ENCODE measurements at regions not wholly inside any gene's neighbourhood (a gene's known extent, or its start where the extent isn't known, plus 50 kb on each side); places are given as distances from the start of the nearest gene placed in this dataset.

DNA sequence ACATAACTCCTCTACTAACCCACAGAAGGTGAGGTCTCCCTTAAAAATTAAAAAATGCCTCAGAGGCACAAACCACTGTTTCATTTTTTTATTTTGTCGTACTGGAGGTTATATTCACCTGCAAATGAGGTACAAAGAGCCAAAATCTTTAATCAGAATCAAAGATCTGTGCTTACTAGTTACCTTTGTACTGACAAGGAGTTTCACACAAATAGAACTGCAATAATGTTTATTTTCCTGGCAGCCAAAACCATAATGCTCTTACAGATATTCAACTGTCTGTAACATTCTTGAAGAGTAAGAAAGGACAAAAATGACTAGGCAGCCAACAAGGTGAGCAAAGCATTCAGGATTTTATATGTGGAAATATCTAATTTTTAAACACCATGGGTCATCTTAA lies 105.1 kb upstream of the NOL4 start:
- H3K27ac ChIP-seq: 0 out of 2 replicates have a peak overlapping the region, but pooled peaks have one; percentile 76
- TF ChIP-seq, protein P1, sequence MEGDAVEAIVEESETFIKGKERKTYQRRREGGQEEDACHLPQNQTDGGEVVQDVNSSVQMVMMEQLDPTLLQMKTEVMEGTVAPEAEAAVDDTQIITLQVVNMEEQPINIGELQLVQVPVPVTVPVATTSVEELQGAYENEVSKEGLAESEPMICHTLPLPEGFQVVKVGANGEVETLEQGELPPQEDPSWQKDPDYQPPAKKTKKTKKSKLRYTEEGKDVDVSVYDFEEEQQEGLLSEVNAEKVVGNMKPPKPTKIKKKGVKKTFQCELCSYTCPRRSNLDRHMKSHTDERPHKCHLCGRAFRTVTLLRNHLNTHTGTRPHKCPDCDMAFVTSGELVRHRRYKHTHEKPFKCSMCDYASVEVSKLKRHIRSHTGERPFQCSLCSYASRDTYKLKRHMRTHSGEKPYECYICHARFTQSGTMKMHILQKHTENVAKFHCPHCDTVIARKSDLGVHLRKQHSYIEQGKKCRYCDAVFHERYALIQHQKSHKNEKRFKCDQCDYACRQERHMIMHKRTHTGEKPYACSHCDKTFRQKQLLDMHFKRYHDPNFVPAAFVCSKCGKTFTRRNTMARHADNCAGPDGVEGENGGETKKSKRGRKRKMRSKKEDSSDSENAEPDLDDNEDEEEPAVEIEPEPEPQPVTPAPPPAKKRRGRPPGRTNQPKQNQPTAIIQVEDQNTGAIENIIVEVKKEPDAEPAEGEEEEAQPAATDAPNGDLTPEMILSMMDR (conservative IDR thresholded peaks at IDR 0.05): no peak

DNA sequence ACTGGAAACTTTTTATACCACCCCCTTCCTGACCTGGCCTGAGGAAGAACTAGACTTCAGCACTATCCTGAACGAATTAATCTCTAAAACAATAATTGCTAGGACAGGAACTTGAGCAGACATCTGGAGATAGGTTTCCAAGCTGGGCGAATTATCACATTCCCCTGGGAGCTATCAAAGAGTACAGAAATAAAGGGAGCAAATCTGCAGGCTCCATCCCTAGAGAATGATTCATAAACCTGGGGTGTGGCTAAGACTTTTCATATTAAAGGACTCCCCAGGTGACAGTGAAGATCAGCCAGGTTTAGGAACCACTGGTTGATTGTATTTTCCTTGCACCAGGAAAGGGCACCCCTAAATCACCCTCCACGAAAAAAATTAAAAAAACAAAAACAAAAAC lies 105.6 kb upstream of the NOL4 start:
- peak overlapping the region; percentile 76 for H3K27ac ChIP-seq
- TF ChIP-seq, protein P1 (conservative IDR thresholded peaks at IDR 0.05): no peak

DNA sequence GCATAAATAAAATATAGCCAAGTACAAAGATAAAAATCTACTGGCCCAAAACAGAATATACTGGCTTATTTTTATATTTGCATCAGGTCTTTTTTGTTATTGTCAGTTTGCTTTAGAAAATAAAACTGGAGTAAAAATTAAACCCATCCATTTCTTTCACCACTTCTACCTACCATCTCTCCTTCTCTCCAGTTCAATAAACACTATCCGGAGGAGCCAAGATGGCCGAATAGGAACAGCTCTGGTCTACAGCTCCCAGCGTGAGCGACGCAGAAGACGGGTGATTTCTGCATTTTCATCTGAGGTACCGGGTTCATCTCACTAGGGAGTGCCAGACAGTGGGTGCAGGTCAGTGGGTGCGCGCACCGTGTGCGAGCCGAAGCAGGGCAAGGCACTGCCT lies 106.2 kb upstream of the NOL4 start:
- H3K27ac ChIP-seq: peak overlapping the region; percentile 76

DNA sequence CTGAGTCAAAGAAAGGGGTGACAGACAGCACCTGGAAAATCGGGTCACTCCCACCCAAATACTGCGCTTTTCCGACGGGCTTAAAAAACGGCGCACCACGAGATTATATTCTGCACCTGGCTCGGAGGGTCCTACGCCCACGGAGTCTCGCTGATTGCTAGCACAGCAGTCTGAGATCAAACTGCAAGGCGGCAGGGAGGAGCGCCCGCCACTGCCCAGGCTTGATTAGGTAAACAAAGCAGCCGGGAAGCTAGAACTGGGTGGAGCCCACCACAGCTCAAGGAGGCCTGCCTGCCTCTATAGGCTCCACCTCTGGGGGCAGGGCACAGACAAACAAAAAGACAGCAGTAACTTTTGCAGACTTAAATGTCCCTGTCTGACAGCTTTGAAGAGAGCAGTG lies 106.6 kb upstream of the NOL4 start:
- peak overlapping the region; percentile 76 for H3K27ac ChIP-seq

DNA sequence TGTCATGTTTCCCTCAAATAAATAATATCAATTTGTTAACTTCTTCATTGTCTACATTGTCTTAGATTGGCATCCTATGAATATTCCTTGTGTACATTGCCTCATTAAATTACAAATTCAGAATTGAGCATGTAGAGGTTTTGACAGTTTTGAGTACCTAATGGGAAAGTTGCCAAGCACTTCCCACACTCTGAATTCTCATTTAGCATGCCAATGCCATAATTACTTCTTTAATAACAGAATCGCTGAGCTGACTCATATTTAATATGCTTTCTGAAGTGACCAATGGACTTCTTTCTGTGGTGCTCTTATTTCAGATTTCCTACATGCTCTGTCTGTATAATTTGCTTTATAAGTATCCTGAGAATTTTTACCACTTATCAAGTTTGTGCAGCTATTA lies 114.4 kb upstream of the NOL4 start:
- TF ChIP-seq, protein P1 (conservative IDR thresholded peaks at IDR 0.05): no peak
- no peak overlapping the region for H3K27ac ChIP-seq

DNA sequence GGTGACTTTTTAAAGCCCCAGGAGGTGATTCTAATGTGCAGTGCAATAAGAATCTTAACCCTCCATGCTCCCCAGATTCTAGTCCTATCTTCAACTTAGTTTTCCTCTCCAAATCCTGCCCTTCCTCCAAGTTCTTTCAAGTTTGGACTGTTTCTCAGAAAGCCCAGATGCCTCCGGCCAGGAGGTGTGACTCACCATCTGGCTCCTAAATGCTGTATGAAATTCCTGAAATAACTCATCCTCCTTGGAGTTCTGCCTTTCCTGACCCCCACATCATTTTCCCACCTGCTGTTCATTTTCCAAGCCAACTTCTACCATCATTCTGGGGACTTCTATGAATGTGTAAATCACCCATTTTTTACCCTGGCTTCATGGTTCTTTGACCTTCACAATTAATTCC lies 118.2 kb upstream of the NOL4 start:
- TF ChIP-seq, protein P1 (conservative IDR thresholded peaks at IDR 0.05): no peak
- no peak overlapping the region for H3K27ac ChIP-seq

DNA sequence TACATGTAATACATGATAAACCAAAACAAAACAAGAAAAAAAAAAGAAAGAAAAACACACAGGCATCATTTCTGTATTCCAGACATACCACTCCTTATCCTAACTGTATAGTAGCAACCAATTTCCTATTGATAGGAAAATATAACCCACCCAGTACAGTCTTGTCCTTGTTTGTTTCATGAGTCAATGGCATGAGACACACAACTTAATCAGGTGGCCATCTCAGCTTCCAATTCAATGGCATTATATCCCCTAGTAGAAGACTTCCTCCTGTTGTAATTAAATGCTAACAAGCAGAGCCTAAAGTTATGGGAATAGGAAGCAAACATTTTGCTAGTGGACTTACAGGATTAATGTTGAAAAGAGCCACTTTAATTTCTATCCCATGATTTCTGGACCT lies 121.0 kb upstream of the NOL4 start:
- no peak overlapping the region for H3K27ac ChIP-seq
- TF ChIP-seq, protein P1 (conservative IDR thresholded peaks at IDR 0.05): no peak

DNA sequence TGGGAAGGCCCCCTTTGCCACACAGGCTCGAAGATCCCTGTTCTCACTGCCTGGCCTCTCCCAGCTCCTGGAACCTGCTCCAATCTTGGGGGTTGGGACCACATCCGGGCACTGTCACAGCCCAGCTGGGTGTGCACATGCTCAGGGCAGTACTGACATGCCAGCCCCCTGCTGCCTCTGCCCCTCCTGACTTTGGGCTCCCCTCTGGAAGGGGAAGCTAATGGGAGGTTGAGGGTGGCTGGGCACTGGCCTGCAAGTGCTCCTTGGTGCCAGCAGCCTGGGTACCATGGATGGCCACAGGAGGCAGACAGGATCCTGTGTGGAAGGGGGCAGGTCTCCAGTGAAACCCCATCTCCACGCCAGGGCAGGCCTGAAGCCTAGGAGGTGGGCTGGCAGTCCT lies 126.1 kb upstream of the NOL4 start:
- TF ChIP-seq, protein P1 (conservative IDR thresholded peaks at IDR 0.05): no peak
- no peak overlapping the region for H3K27ac ChIP-seq

Data from VCaP (cell line).